ENCODE measurements at regions not wholly inside any gene's neighbourhood (a gene's known extent, or its start where the extent isn't known, plus 50 kb on each side); places are given as distances from the start of the nearest gene placed in this dataset.

DNA sequence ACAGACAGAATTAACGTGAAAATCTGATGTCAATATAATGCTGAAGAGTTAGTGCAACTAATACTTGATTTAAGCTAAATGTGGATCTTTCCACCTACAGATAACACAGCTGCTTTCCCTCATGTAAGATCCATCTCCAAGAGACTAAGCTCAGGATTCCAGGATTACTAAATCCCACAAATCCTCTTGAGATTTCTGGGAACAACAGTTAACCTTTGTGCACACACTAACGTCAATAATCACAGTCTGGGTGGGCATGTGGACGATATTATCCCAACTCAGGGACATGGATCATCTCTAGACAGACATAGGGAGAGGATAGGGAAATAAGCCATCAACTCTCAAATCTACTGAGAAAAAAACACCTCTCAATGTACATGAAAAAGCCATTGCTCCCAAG is 432.6 kb downstream of the SATB2 start:
- H3K27ac ChIP-seq (ENCODE audit: low read depth, low read length), result no peak overlapping the region
- H3K9me3 ChIP-seq (ENCODE audit: control insufficient read depth, low read length), result no peaks in the 10 kb centered on the region
- Mint-ChIP-seq H3K27me3 (ENCODE audit: insufficient read depth) (no peaks in the 10 kb centered on the region), H3K9me3 (peaks cover 2% of the 10 kb centered on the region), H3K27ac (no peak overlapping the region), H3K36me3 (ENCODE audit: low read depth) (no peaks in the 10 kb centered on the region), H3K4me3 (no peak overlapping the region), H3K4me1 (peaks cover 3% of the 10 kb centered on the region)
- H3K4me1 ChIP-seq (ENCODE audit: control insufficient read depth, insufficient read depth, low read length), result no peaks in the 10 kb centered on the region
- WGBS, 2 experiments (ENCODE audit: insufficient coverage in 1 of 2, insufficient read length in 1 of 2), result 85% methylated on average over 3 of the region's 3 CpGs; no CpG with 5 or more reads in 1 of the 2 experiments
- no peaks in the 10 kb centered on the region for H3K36me3 ChIP-seq (ENCODE audit: control insufficient read depth, insufficient read depth, low read length)
- DNase-seq, result no peak
- no peak overlapping the region for H3K4me3 ChIP-seq (ENCODE audit: low read length)
- no peaks in the 10 kb centered on the region for H3K27me3 ChIP-seq (ENCODE audit: control insufficient read depth, insufficient read depth, low read length, poor library complexity, severe bottlenecking)
- H3K9ac ChIP-seq (ENCODE audit: extremely low read depth, low read length, poor library complexity, severe bottlenecking), result no peak overlapping the region
- TF ChIP-seq, protein P1, sequence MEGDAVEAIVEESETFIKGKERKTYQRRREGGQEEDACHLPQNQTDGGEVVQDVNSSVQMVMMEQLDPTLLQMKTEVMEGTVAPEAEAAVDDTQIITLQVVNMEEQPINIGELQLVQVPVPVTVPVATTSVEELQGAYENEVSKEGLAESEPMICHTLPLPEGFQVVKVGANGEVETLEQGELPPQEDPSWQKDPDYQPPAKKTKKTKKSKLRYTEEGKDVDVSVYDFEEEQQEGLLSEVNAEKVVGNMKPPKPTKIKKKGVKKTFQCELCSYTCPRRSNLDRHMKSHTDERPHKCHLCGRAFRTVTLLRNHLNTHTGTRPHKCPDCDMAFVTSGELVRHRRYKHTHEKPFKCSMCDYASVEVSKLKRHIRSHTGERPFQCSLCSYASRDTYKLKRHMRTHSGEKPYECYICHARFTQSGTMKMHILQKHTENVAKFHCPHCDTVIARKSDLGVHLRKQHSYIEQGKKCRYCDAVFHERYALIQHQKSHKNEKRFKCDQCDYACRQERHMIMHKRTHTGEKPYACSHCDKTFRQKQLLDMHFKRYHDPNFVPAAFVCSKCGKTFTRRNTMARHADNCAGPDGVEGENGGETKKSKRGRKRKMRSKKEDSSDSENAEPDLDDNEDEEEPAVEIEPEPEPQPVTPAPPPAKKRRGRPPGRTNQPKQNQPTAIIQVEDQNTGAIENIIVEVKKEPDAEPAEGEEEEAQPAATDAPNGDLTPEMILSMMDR (conservative IDR thresholded peaks at IDR 0.05), result no peak

DNA sequence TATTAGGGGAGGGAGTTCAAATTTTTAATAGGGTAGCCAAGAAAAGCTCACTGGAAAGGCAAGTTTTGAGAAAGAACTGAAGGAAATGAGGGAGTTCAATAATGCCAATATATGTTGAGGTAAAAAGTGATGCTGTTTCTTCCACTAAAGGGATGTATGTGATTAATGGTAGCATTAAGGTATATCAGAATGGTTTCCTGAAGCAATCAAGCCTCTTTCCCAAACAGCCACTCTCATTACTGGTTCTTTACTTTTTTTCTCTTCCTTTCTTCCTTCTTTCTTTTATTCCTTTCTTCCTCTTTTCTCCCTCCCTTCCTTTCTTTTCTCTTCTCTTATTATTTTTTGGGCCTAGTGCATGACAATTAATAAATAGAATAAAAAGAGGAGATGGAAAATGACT is 433.5 kb downstream of the SATB2 start:
- H3K4me1 ChIP-seq (ENCODE audit: control insufficient read depth, insufficient read depth, low read length), result no peaks in the 10 kb centered on the region
- no peaks in the 10 kb centered on the region for H3K9me3 ChIP-seq (ENCODE audit: control insufficient read depth, low read length)
- H3K27ac ChIP-seq (ENCODE audit: low read depth, low read length), result no peak overlapping the region
- TF ChIP-seq, protein P1 (conservative IDR thresholded peaks at IDR 0.05), result no peak
- Mint-ChIP-seq H3K4me1 (peaks cover 3% of the 10 kb centered on the region), H3K4me3 (no peak overlapping the region), H3K27me3 (ENCODE audit: insufficient read depth) (no peaks in the 10 kb centered on the region), H3K36me3 (ENCODE audit: low read depth) (no peaks in the 10 kb centered on the region), H3K27ac (no peak overlapping the region), H3K9me3 (peaks cover 2% of the 10 kb centered on the region)
- DNase-seq, result no peak
- H3K36me3 ChIP-seq (ENCODE audit: control insufficient read depth, insufficient read depth, low read length), result no peaks in the 10 kb centered on the region
- no peaks in the 10 kb centered on the region for H3K27me3 ChIP-seq (ENCODE audit: control insufficient read depth, insufficient read depth, low read length, poor library complexity, severe bottlenecking)
- no peak overlapping the region for H3K9ac ChIP-seq (ENCODE audit: extremely low read depth, low read length, poor library complexity, severe bottlenecking)
- H3K4me3 ChIP-seq (ENCODE audit: low read length), result no peak overlapping the region

DNA sequence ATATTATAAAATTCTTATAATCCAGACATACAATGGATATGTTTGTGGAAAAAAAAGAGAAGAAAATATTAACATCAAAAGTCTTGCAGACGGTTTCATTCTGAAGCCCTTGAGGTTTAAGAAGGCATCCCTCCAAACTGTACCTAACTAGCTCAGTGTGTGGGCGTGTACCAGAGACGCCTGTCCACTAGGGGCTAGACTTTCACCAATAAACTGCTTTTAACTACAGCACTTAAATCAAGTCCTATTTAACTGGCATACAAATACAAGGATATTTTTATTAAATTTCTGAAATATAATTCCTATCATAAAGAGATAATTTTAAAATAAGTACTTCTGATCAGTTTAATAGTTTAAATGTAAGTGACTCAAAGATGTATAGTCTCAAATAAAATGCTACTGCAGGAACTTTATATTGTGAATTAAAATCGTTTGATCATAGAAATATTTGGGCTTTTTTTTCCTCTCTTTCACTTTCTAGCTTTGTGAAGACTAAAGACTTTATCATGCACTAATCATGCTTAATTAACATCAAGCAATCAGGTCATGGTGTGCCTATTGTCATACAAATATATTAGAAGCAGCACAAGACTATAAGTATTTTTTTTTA is 437.7 kb downstream of the SATB2 start:
- H3K27ac ChIP-seq (ENCODE audit: low read depth, low read length), result no peak overlapping the region
- peak; percentile 67 for DNase-seq
- H3K9me3 Mint-ChIP-seq, result no peaks in the 10 kb centered on the region
- WGBS, 2 experiments (ENCODE audit: insufficient coverage in 1 of 2, insufficient read length in 1 of 2), result 75% methylated on average over 4 of the region's 4 CpGs; no CpG with 5 or more reads in 1 of the 2 experiments
- TF ChIP-seq, protein P1 (conservative IDR thresholded peaks at IDR 0.05), result peak; percentile 86
- no peak overlapping the region for H3K9ac ChIP-seq (ENCODE audit: extremely low read depth, low read length, poor library complexity, severe bottlenecking)
- H3K4me1 Mint-ChIP-seq, result peaks cover 3% of the 10 kb centered on the region
- no peaks in the 10 kb centered on the region for H3K27me3 ChIP-seq (ENCODE audit: control insufficient read depth, insufficient read depth, low read length, poor library complexity, severe bottlenecking)
- H3K36me3 ChIP-seq (ENCODE audit: control insufficient read depth, insufficient read depth, low read length), result no peaks in the 10 kb centered on the region
- no peak overlapping the region for H3K27ac Mint-ChIP-seq
- H3K9me3 ChIP-seq (ENCODE audit: control insufficient read depth, low read length), result no peaks in the 10 kb centered on the region
- no peak overlapping the region for H3K4me3 ChIP-seq (ENCODE audit: low read length)
- no peak overlapping the region for H3K4me3 Mint-ChIP-seq
- H3K36me3 Mint-ChIP-seq (ENCODE audit: low read depth), result no peaks in the 10 kb centered on the region
- H3K27me3 Mint-ChIP-seq (ENCODE audit: insufficient read depth), result no peaks in the 10 kb centered on the region
- H3K4me1 ChIP-seq (ENCODE audit: control insufficient read depth, insufficient read depth, low read length), result no peaks in the 10 kb centered on the region

All from endodermal cell (in vitro differentiated cells).